ENCODE measurements at regions not wholly inside any gene's neighbourhood (a gene's known extent, or its start where the extent isn't known, plus 50 kb on each side); places are given as distances from the start of the nearest gene placed in this dataset.

DNA sequence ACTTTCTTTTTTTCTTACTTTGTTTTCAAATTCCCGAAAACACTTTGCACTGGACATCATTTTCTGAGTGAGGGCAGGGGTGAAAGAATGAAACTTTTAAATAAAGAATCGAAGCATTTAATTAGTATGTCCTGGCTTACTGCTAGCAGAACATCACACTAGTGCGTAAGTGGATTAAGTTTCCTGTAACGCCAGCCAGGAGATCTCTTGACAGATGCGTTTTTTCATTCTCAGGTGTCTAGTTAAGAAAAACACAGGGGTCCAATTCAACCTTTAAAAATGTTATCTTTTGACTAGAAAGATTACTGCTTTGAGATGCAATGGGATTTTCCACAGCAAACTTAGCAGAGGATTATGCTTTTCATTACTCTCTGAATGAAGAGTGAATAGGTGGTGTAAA is 858.8 kb upstream of the EPHA7 start:
- Histone ChIP-seq H2AFZ (ENCODE audit: low read depth, low read length) (no peak overlapping the region), H3K9ac (replicated peaks; ENCODE audit: extremely low read depth, insufficient read depth, low read length) (no peak overlapping the region), H3K4me3 (replicated peaks in 1 of 3; ENCODE audit: insufficient read depth in 1 of 3, low read depth in 1 of 3, low read length in 3 of 3) (no peak overlapping the region), H3K9me1 (replicated peaks; ENCODE audit: control insufficient read depth, extremely low read depth, insufficient read depth, low read length) (no peaks in the 10 kb centered on the region), H4K20me1 (replicated peaks; ENCODE audit: control insufficient read depth, extremely low read depth, insufficient read depth, low read length) (no peaks in the 10 kb centered on the region), H3K27ac (ENCODE audit: insufficient read depth, low read depth, low read length) (no peak overlapping the region), H3K4me1 (ENCODE audit: control insufficient read depth, extremely low read depth, insufficient read depth, low read length) (no peaks in the 10 kb centered on the region), H3K79me2 (ENCODE audit: control insufficient read depth, insufficient read depth, low read length) (no peaks in the 10 kb centered on the region), H3K36me3 (ENCODE audit: control insufficient read depth in 2 of 2, extremely low read depth in 1 of 2, insufficient read depth in 2 of 2, low read length in 2 of 2) (no peaks in the 10 kb centered on the region), H3K27me3 (ENCODE audit: control insufficient read depth in 2 of 2, insufficient read depth in 2 of 2, low read length in 2 of 2) (no peaks in the 10 kb centered on the region), H3K4me2 (ENCODE audit: insufficient read depth, low read length) (no peak overlapping the region), H3K9me3 (replicated peaks; ENCODE audit: control insufficient read depth, insufficient read depth, low read length) (no peaks in the 10 kb centered on the region)
- no TSS peak for BruUV-seq (replicated peaks)
- ChIA-PET CTCF (no interaction called here), POLR2A (no interaction called here)
- DNase-seq (ENCODE audit: low read depth, low spot score): no peak
- intact Hi-C loops (cut with micrococcal nuclease) (no loop called here), dilution Hi-C loops (cut with MboI; ENCODE audit: extremely low pct_ligation_motif_present, low sequenced_read_pairs) (no loop called here)
- TF ChIP-seq, protein P1, sequence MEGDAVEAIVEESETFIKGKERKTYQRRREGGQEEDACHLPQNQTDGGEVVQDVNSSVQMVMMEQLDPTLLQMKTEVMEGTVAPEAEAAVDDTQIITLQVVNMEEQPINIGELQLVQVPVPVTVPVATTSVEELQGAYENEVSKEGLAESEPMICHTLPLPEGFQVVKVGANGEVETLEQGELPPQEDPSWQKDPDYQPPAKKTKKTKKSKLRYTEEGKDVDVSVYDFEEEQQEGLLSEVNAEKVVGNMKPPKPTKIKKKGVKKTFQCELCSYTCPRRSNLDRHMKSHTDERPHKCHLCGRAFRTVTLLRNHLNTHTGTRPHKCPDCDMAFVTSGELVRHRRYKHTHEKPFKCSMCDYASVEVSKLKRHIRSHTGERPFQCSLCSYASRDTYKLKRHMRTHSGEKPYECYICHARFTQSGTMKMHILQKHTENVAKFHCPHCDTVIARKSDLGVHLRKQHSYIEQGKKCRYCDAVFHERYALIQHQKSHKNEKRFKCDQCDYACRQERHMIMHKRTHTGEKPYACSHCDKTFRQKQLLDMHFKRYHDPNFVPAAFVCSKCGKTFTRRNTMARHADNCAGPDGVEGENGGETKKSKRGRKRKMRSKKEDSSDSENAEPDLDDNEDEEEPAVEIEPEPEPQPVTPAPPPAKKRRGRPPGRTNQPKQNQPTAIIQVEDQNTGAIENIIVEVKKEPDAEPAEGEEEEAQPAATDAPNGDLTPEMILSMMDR (IDR thresholded peaks at IDR 0.05; ENCODE audit: extremely low read depth in 1 of 2, insufficient read depth in 1 of 2, low read depth in 1 of 2, low read length in 2 of 2): no peak
- TF ChIP-seq, protein P2, sequence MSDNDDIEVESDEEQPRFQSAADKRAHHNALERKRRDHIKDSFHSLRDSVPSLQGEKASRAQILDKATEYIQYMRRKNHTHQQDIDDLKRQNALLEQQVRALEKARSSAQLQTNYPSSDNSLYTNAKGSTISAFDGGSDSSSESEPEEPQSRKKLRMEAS (IDR thresholded peaks at IDR 0.05; ENCODE audit: insufficient read depth, insufficient read length): no peak
- TF ChIP-seq EZH2 (IDR thresholded peaks at IDR 0.05; ENCODE audit: borderline replicate concordance, low read depth, low read length, severe bottlenecking): no peak
- TF ChIP-seq MYC (IDR thresholded peaks at IDR 0.05; ENCODE audit: low read depth, low read length): no peak
- no peak for TF ChIP-seq GATA2 (IDR thresholded peaks at IDR 0.05; ENCODE audit: insufficient read depth, insufficient read length, low read depth, low read length)
- TF ChIP-seq FOS (IDR thresholded peaks at IDR 0.05; ENCODE audit: borderline replicate concordance, insufficient read depth, low read length): no peak
- TF ChIP-seq JUN (IDR thresholded peaks at IDR 0.05; ENCODE audit: borderline replicate concordance, insufficient read depth, insufficient read length, low read depth): no peak
- TF ChIP-seq POLR2A (IDR thresholded peaks at IDR 0.05; ENCODE audit: low read depth, low read length): no peak
- TF ChIP-seq POLR2AphosphoS5 (IDR thresholded peaks at IDR 0.05; ENCODE audit: insufficient read depth, low read depth, low read length): no peak
- no peak for FAIRE-seq
